ENCODE measurements at regions not wholly inside any gene's neighbourhood (a gene's known extent, or its start where the extent isn't known, plus 50 kb on each side); places are given as distances from the start of the nearest gene placed in this dataset.
"Not testable (repeated sequence)": the region's sequence is repeated elsewhere in the genome, so short reads cannot be mapped to it uniquely, and the experiment has no call there.

GRCh38 chr12:5290368-5290767, 141.5 kb upstream of the NTF3 start:
- in situ Hi-C loops (cut with MboI; ENCODE audit: low pct_unique_long_range_greater_than_20kb, low sequenced_read_pairs); DNase-seq: not testable (repeated sequence)

GRCh38 chr12:5292651-5293050, 139.3 kb upstream of the NTF3 start:
- no peak for DNase-seq
- in situ Hi-C loops (cut with MboI; ENCODE audit: low pct_unique_long_range_greater_than_20kb, low sequenced_read_pairs): no loop called here

GRCh38 chr12:5293773-5294172, 138.1 kb upstream of the NTF3 start:
- in situ Hi-C loops (cut with MboI; ENCODE audit: low pct_unique_long_range_greater_than_20kb, low sequenced_read_pairs): no loop called here
- DNase-seq: no peak

- no peak for DNase-seq
- in situ Hi-C loops (cut with MboI; ENCODE audit: low pct_unique_long_range_greater_than_20kb, low sequenced_read_pairs): no loop called here
Observed at GRCh38 chr12:5294274-5295070, 137.4 kb upstream of the NTF3 start.

- no peak for DNase-seq
Observed at GRCh38 chr12:5295151-5295550, 136.8 kb upstream of the NTF3 start.

GRCh38 chr12:5295996-5296395, 135.9 kb upstream of the NTF3 start:
- in situ Hi-C loops (cut with MboI; ENCODE audit: low pct_unique_long_range_greater_than_20kb, low sequenced_read_pairs): no loop called here
- no peak for DNase-seq

More at GRCh38 chr12:5295151-5295550, 136.8 kb upstream of the NTF3 start:
- in situ Hi-C loops (cut with MboI; ENCODE audit: low pct_unique_long_range_greater_than_20kb, low sequenced_read_pairs): no loop called here

- DNase-seq: no peak
- in situ Hi-C loops (cut with MboI; ENCODE audit: low pct_unique_long_range_greater_than_20kb, low sequenced_read_pairs): no loop called here
Observed at GRCh38 chr12:5301539-5301938, 130.4 kb upstream of the NTF3 start.

- in situ Hi-C loops (cut with MboI; ENCODE audit: low pct_unique_long_range_greater_than_20kb, low sequenced_read_pairs): no loop called here
Observed at GRCh38 chr12:5305425-5305824, 126.5 kb upstream of the NTF3 start.

GRCh38 chr12:5305886-5306545, 125.9 kb upstream of the NTF3 start:
- in situ Hi-C loops (cut with MboI; ENCODE audit: low pct_unique_long_range_greater_than_20kb, low sequenced_read_pairs): no loop called here

More at GRCh38 chr12:5305425-5305824, 126.5 kb upstream of the NTF3 start:
- no peak for DNase-seq

GRCh38 chr12:5307065-5307464, 124.8 kb upstream of the NTF3 start:
- in situ Hi-C loops (cut with MboI; ENCODE audit: low pct_unique_long_range_greater_than_20kb, low sequenced_read_pairs): no loop called here
- DNase-seq: no peak

More at GRCh38 chr12:5305886-5306545, 125.9 kb upstream of the NTF3 start:
- DNase-seq: no peak

- DNase-seq: no peak
- in situ Hi-C loops (cut with MboI; ENCODE audit: low pct_unique_long_range_greater_than_20kb, low sequenced_read_pairs): no loop called here
Observed at GRCh38 chr12:5308216-5308615, 123.7 kb upstream of the NTF3 start.

- in situ Hi-C loops (cut with MboI; ENCODE audit: low pct_unique_long_range_greater_than_20kb, low sequenced_read_pairs): no loop called here
- DNase-seq: no peak
Observed at GRCh38 chr12:5308996-5309395, 122.9 kb upstream of the NTF3 start.

GRCh38 chr12:5309654-5310053, 122.3 kb upstream of the NTF3 start:
- in situ Hi-C loops (cut with MboI; ENCODE audit: low pct_unique_long_range_greater_than_20kb, low sequenced_read_pairs): no loop called here
- no peak for DNase-seq

GRCh38 chr12:5310151-5310550, 121.8 kb upstream of the NTF3 start:
- DNase-seq: no peak
- in situ Hi-C loops (cut with MboI; ENCODE audit: low pct_unique_long_range_greater_than_20kb, low sequenced_read_pairs): no loop called here

GRCh38 chr12:5317556-5317955, 114.4 kb upstream of the NTF3 start:
- in situ Hi-C loops (cut with MboI; ENCODE audit: low pct_unique_long_range_greater_than_20kb, low sequenced_read_pairs): no loop called here

GRCh38 chr12:5318874-5319273, 113.0 kb upstream of the NTF3 start:
- in situ Hi-C loops (cut with MboI; ENCODE audit: low pct_unique_long_range_greater_than_20kb, low sequenced_read_pairs): no loop called here
- no peak for DNase-seq

More at GRCh38 chr12:5317556-5317955, 114.4 kb upstream of the NTF3 start:
- DNase-seq: no peak

- DNase-seq: no peak
- in situ Hi-C loops (cut with MboI; ENCODE audit: low pct_unique_long_range_greater_than_20kb, low sequenced_read_pairs): no loop called here
Observed at GRCh38 chr12:5328669-5329517, 103.0 kb upstream of the NTF3 start.

GRCh38 chr12:5332551-5332950, 99.4 kb upstream of the NTF3 start:
- in situ Hi-C loops (cut with MboI; ENCODE audit: low pct_unique_long_range_greater_than_20kb, low sequenced_read_pairs): no loop called here
- no peak for DNase-seq

- DNase-seq: no peak
- in situ Hi-C loops (cut with MboI; ENCODE audit: low pct_unique_long_range_greater_than_20kb, low sequenced_read_pairs): no loop called here
Observed at GRCh38 chr12:5333096-5333495, 98.8 kb upstream of the NTF3 start.

GRCh38 chr12:5335069-5335468, 96.8 kb upstream of the NTF3 start:
- no peak for DNase-seq
- in situ Hi-C loops (cut with MboI; ENCODE audit: low pct_unique_long_range_greater_than_20kb, low sequenced_read_pairs): no loop called here

Data from KBM-7 (cell line).